Activated naive CD4-positive, alpha-beta T cell (primary cell): ENCODE measurements at regions not wholly inside any gene's neighbourhood (a gene's known extent, or its start where the extent isn't known, plus 50 kb on each side); places are given as distances from the start of the nearest gene placed in this dataset.
"Not testable (repeated sequence)": the region's sequence is repeated elsewhere in the genome, so short reads cannot be mapped to it uniquely, and the experiment has no call there.

Experiments
- DNase-seq, 4 experiments: peaks; one replicate each; lab custom pipeline; 2025; lab: John Stamatoyannopoulos, UW

- no peak for DNase-seq
These were observed 1234.3 kb upstream of the B3GALT2 start for GRCh38 chr1:194420706-194421105.

DNA sequence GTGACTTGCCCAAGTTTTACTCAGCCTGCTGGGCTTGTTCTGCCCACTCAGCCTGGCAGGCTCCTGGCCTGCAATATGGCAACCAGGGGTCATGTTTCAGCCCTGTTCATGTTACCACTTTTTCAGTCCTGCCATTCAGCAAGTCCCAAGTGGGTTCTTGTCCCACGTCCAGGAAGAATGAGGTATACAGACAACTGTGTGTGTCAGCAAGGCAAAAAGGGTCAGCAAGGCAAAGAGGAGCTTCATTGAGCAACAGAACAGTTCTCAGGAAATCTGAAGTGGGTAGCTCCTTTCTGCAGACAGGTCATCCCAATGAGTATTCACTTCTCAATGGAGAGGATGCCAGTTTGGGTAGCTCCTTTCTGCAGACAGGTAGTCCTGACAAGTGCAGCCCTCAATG, 1233.3 kb upstream of the B3GALT2 start:
- DNase-seq, result no peak

DNA sequence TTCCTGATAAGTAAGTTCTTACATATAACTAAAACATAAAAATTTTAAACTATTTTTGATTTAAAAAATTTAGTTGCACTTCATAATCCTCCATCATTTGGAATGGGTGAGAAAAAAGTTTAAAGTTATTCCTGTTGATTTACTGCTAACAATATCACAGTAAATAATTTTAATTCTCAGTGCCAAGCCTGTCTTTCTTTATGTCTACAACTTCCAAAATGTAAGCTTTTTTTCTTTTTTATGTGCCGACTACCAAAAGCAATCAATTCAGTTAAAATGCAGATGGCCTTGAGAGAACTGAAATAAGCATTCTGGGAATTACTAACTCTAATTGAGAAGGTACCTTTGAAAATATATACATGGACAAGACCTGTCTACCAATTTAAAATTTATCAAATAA, 1224.3 kb upstream of the B3GALT2 start:
- DNase-seq, result no peak

GRCh38 chr1:194407238-194407637, 1220.8 kb upstream of the B3GALT2 start:
- DNase-seq, result not testable (repeated sequence)

DNA sequence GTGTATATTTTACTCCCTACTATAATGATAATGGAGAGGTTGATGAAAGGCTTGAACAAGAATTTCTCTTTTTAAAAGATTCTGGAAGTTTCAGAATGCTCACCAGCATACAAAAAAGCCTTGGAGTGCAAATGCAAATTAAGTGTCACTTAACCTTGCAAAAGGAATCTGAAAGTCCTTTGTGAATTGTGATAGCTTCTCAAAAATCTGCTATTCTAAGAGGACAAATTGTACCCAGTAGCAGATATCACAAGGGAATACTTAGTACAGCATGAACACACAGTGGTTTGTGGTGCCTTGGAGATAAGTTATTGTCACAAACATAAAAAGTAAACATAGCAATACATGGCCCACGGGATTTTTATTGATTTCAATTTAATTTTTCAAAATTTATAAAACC, 1208.3 kb upstream of the B3GALT2 start:
- no peak for DNase-seq

GRCh38 chr1:194387531-194387930, 1201.1 kb upstream of the B3GALT2 start:
- DNase-seq, result no peak

DNA sequence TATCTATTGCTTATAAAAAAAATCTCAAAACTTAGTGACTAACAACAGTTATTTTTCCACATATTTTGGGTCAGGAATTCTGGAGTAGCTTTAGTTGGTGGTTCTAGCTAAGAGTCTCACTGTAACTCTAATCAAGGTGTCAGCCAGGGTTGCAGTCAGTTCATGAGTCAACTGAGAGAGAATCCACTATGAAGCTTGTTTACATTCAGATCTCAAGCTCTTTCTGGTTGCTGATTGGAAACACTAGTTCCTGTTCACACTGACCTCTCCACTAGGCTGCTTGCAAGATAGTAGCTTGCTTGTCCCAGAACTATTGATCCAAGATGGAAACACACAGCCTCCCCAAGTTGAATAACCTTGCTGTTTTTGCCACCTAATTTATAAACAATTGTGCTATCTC, 1192.1 kb upstream of the B3GALT2 start:
- DNase-seq, result no peak

DNA sequence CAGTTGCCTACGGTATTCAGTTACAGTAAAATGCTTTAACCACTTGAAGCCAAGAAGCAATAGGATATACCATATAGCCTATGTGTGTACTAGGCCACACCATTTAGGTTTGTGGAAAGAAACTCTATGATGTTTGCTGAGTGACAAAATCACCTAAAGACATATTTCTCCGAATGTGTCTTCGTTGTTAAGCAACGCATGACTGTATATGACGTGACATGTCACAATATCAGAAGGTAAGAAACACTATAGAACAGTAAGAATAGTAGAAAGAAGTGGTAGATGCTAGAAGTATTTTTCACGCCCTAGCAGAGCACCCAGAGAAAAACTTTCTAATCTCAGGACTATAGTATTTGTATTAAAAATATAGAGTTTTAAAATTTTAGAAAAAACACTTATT, 1188.2 kb upstream of the B3GALT2 start:
- DNase-seq, result no peak

DNA sequence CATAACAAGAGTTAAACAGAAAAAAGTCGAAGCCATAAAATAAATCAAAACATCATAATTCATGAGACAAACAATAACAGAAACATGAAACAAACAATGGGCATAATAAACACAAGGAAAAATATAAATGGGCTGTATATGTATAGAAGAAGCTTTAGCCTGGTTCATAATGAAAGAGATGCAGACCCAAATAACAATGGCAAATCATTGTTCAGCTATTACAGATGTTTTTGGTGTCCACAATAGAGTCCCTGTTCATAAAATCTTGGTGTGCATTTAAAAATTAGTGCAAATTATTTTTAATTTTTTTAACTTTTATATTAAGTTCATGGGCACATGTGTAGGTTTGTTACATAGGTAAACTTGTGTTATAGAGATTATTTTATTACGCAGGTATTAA, 1185.9 kb upstream of the B3GALT2 start:
- DNase-seq, result no peak

- no peak for DNase-seq
These were observed 1183.2 kb upstream of the B3GALT2 start for GRCh38 chr1:194369622-194370021.

DNA sequence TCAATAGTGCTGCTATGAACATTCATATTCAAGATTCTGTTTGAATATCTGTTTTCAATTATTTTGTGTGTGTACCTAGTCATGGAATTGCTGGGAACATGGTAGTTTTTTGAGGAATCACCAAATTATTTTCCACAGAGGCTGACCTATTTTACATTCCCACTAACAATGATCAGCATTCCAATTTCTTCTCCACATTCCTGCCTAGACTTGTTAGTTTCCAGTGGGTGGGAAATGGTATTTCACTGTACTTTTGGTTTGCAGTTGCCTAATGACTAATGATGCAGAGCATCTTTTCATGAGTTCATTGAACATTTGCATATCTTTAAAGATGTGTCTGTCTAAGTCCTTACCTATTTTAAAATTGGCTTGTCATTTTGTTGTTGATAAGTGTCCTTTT, 1182.6 kb upstream of the B3GALT2 start:
- DNase-seq, result no peak

GRCh38 chr1:194367121-194367520, 1180.7 kb upstream of the B3GALT2 start:
- DNase-seq, result no peak

DNA sequence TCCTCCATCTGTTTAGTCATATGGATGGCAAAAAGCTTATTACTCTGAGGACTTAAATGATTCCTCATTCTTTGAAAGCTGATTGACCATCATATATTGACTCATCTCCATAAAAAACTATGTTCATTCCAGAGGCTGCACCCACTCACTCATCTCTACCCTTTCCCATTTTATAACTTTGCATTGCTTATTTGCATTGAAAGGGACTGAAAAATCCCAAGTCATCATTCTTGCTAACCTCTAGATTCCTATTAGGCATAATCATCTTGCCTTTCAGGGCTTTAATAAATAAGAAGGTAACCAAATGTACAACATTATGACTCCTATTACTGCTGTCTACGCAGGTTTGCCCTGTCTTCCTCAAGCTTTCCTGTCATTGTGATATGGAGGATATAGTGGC, 1180.3 kb upstream of the B3GALT2 start:
- DNase-seq, result no peak

- no peak for DNase-seq
These were observed 1175.9 kb upstream of the B3GALT2 start for GRCh38 chr1:194362327-194362726.

- no peak for DNase-seq
These were observed 1175.1 kb upstream of the B3GALT2 start for GRCh38 chr1:194361374-194362131.

- DNase-seq, result no peak
These were observed 1171.8 kb upstream of the B3GALT2 start for GRCh38 chr1:194358208-194358581.

DNA sequence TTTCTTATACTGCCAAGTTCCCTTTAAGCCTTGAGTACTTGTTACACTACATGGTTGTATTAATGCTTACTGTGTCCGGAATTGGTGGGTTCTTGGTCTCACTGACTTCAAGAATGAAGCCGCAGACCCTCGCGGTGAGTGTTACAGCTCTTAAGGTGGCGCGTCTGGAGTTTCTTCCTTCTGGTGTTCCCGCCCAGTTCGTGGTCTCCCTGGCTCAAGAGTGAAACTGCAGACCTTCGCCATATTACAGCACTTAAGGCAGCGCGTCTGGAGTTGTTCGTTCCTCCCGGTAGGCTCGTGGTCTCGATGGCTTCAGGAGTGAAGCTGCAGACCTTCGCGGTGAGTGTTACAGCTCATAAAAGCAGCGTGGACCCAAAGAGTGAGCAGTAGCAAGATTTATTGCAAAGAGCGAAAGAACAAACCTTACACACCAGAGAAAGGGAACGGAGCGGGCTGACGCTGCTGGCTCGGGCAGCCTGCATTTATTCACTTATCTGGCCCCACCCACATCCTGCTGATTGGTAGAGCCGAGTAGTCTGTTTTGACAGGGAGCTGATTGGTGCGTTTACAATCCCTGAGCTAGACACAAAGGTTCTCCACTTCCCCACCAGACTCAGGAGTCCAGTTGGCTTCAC, 1171.3 kb upstream of the B3GALT2 start:
- not testable (repeated sequence) for DNase-seq

- DNase-seq, result no peak
These were observed 1169.2 kb upstream of the B3GALT2 start for GRCh38 chr1:194355488-194356106.

- no peak for DNase-seq
These were observed 1166.7 kb upstream of the B3GALT2 start for GRCh38 chr1:194353121-194353520.

DNA sequence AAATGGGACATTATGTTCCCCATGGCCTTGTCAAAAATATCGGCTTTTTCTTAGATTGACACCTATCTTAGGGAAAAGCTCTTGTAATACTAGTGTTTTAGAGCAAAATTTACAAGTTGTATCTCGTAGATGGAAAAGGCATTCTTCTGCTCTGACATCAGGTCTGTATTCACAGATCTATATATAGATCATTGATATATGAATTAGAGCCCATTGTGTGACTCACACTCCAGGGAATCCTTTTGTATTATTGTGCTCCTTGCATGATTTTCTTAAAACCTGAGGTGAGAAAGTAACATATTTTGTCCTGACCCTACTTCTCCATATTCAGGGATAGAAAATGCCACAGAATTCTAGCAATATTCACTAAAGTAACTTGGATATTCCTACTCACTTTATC, 1160.8 kb upstream of the B3GALT2 start:
- no peak for DNase-seq

DNA sequence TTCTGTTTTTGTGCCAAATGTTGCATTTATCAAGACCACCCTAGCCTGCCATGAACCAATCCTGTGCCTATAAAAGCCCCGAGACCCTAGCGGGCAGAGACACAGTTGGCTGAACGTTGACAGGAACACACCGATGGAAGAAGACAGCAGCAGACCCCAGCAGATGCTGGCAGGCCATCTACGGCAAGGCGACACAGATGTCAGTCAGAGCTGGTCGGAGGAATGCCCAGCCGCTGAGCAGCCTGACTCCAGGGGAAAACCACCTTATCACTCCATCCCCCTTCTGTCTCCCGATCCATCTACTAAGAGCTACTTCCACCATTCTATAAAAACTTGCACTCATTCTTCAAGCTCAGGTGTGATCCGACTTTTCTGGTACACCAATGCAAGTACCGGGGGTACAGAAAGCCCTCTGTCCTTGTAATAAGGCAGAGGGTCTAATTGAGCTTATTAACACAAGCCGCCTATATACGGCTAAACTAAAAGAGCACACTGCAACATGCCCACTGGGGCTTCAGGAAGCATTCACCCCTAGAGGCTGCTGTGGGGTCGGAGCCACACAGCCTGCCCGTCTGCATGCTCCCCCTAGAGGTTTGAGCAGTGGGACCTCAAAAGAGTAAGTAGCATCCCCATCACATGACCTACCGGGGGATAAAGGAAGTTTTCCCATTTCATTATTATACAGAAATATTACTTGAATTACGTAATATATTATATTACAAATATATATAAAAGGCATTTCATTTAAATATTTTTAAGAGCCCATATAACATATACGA, 1156.3 kb upstream of the B3GALT2 start:
- DNase-seq, result no peak

GRCh38 chr1:194341587-194341986, 1155.2 kb upstream of the B3GALT2 start:
- no peak for DNase-seq

DNA sequence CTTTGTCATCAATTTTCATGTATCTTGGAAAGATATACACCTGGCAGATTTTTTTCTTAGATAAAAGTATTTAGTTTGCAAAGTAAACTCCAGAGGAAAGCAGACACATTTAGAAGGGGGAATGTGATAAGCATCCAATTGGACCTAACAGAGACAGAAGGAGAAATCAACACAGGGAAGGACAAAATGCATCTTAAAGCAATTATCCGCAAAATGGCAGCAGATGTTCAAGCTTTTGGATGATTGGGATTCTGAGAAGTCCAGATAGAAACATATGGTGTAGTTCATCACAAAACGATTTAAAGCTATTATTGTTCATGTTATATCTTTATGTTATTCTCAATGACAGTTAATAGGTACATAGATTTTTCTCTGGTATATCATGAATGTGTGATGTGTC, 1153.1 kb upstream of the B3GALT2 start:
- DNase-seq, result no peak
